ENCODE measurements at regions not wholly inside any gene's neighbourhood (a gene's known extent, or its start where the extent isn't known, plus 50 kb on each side); places are given as distances from the start of the nearest gene placed in this dataset.
"Not testable (repeated sequence)": the region's sequence is repeated elsewhere in the genome, so short reads cannot be mapped to it uniquely, and the experiment has no call there.

- peak; percentile 72 for FAIRE-seq
Observed at GRCh38 chr11:28834877-28835276, 726.7 kb downstream of the METTL15 start.

GRCh38 chr11:28833670-28834069 is 725.5 kb downstream of the METTL15 start:
- FAIRE-seq (peak; percentile 93), DNase-seq (ENCODE audit: low spot score) (peak; percentile 95)

More at GRCh38 chr11:28834877-28835276, 726.7 kb downstream of the METTL15 start:
- DNase-seq (ENCODE audit: low spot score): peak; percentile 78

GRCh38 chr11:28833169-28833568 is 725.0 kb downstream of the METTL15 start:
- no peak for DNase-seq (ENCODE audit: low spot score)
- FAIRE-seq: no peak

- FAIRE-seq (no peak), DNase-seq (ENCODE audit: low spot score) (no peak)
Observed at GRCh38 chr11:28826807-28827206, 718.6 kb downstream of the METTL15 start.

GRCh38 chr11:28822576-28822975 is 714.4 kb downstream of the METTL15 start:
- FAIRE-seq (no peak), DNase-seq (ENCODE audit: low spot score) (no peak)

- DNase-seq (ENCODE audit: low spot score): no peak
- no peak for FAIRE-seq
Observed at GRCh38 chr11:28820296-28820989, 712.3 kb downstream of the METTL15 start.

GRCh38 chr11:28819741-28820140 is 711.6 kb downstream of the METTL15 start:
- FAIRE-seq (no peak), DNase-seq (ENCODE audit: low spot score) (no peak)

- DNase-seq (ENCODE audit: low spot score): no peak
- FAIRE-seq: no peak
Observed at GRCh38 chr11:28815110-28815509, 706.9 kb downstream of the METTL15 start.

- FAIRE-seq: no peak
- DNase-seq (ENCODE audit: low spot score): no peak
Observed at GRCh38 chr11:28808771-28809170, 700.6 kb downstream of the METTL15 start.

- FAIRE-seq: no peak
Observed at GRCh38 chr11:28799316-28799715, 691.1 kb downstream of the METTL15 start.

GRCh38 chr11:28798286-28798685 is 690.1 kb downstream of the METTL15 start:
- DNase-seq (ENCODE audit: low spot score): no peak
- FAIRE-seq: no peak

More at GRCh38 chr11:28799316-28799715, 691.1 kb downstream of the METTL15 start:
- no peak for DNase-seq (ENCODE audit: low spot score)

GRCh38 chr11:28797536-28797935 is 689.3 kb downstream of the METTL15 start:
- DNase-seq (ENCODE audit: low spot score): no peak
- no peak for FAIRE-seq

GRCh38 chr11:28794405-28794804 is 686.2 kb downstream of the METTL15 start:
- DNase-seq (ENCODE audit: low spot score): no peak
- FAIRE-seq: no peak

GRCh38 chr11:28793282-28793738 is 685.1 kb downstream of the METTL15 start:
- no peak for FAIRE-seq
- DNase-seq (ENCODE audit: low spot score): no peak

- FAIRE-seq (no peak), DNase-seq (ENCODE audit: low spot score) (no peak)
Observed at GRCh38 chr11:28792856-28793255, 684.7 kb downstream of the METTL15 start.

GRCh38 chr11:28787897-28788296 is 679.7 kb downstream of the METTL15 start:
- not testable (repeated sequence) for FAIRE-seq

GRCh38 chr11:28777126-28777525 is 668.9 kb downstream of the METTL15 start:
- DNase-seq (ENCODE audit: low spot score) (no peak), FAIRE-seq (no peak)

More at GRCh38 chr11:28787897-28788296, 679.7 kb downstream of the METTL15 start:
- peak; percentile 12 for DNase-seq (ENCODE audit: low spot score)

- DNase-seq (ENCODE audit: low spot score) (no peak), FAIRE-seq (no peak)
Observed at GRCh38 chr11:28773606-28774005, 665.4 kb downstream of the METTL15 start.

- DNase-seq (ENCODE audit: low spot score) (no peak), FAIRE-seq (no peak)
Observed at GRCh38 chr11:28770806-28771205, 662.6 kb downstream of the METTL15 start.

GRCh38 chr11:28767574-28767973 is 659.4 kb downstream of the METTL15 start:
- DNase-seq (ENCODE audit: low spot score): peak; percentile 80
- FAIRE-seq: peak; percentile 82

- no peak for DNase-seq (ENCODE audit: low spot score)
- FAIRE-seq: no peak
Observed at GRCh38 chr11:28763876-28764275, 655.7 kb downstream of the METTL15 start.

- no peak for FAIRE-seq
- DNase-seq (ENCODE audit: low spot score): no peak
Observed at GRCh38 chr11:28763151-28763550, 655.0 kb downstream of the METTL15 start.

- FAIRE-seq: peak; percentile 97
- peak; percentile 90 for DNase-seq (ENCODE audit: low spot score)
Observed at GRCh38 chr11:28760676-28761390, 652.6 kb downstream of the METTL15 start.
